MCF 10A (cell line): ENCODE measurements at regions not wholly inside any gene's neighbourhood (a gene's known extent, or its start where the extent isn't known, plus 50 kb on each side); places are given as distances from the start of the nearest gene placed in this dataset.

Experiments
- BruUV-seq: library from RNA; stranded (reverse); fragments of 400-500 nt; replicated peaks from 2 replicates; lab custom pipeline; 2021; lab: Mats Ljungman, UMichigan
- CTCF ChIA-PET: fragments of 300-600 bp; sonication (Branson Sonifier 250); formaldehyde crosslinking; extraction: SDS; loops from one replicate; lab custom pipeline; 2021; ENCODE audit warnings: antibody characterized with exemption, inconsistent platforms; lab: Yijun Ruan, JAX
- POLR2A ChIA-PET: fragments of 300-600, 350-650 bp; sonication (Branson Sonifier 250); formaldehyde crosslinking; extraction: SDS; loops from one replicate; lab custom pipeline; 2020; ENCODE audit warnings: antibody characterized with exemption, inconsistent platforms; lab: Yijun Ruan, JAX
- DNase-seq: peaks from one replicate; pipeline ENCODE4 v3.0.0-alpha.2; 2018; ENCODE audit not compliant: unreplicated experiment
- H3K27ac Mint-ChIP-seq: one replicate; pipeline ENCODE4 v1.8.0; 2022; ENCODE audit warnings: mild to moderate bottlenecking, low read depth, mixed read lengths; ENCODE audit not compliant: unreplicated experiment
- H3K27me3 Mint-ChIP-seq: one replicate; pipeline ENCODE4 v1.8.0; 2022; ENCODE audit warnings: mixed read lengths; ENCODE audit not compliant: insufficient read depth, unreplicated experiment
- H3K36me3 Mint-ChIP-seq: one replicate; pipeline ENCODE4 v1.8.0; 2022; ENCODE audit warnings: mild to moderate bottlenecking, moderate library complexity, mixed read lengths; ENCODE audit not compliant: insufficient read depth, unreplicated experiment
- H3K4me1 Mint-ChIP-seq: one replicate; pipeline ENCODE4 v1.8.0; 2022; ENCODE audit warnings: mixed read lengths; ENCODE audit not compliant: insufficient read depth, unreplicated experiment
- H3K4me3 Mint-ChIP-seq: one replicate; pipeline ENCODE4 v1.8.0; 2022; ENCODE audit warnings: mild to moderate bottlenecking, moderate library complexity, mixed read lengths; ENCODE audit not compliant: unreplicated experiment
- H3K9me3 Mint-ChIP-seq: one replicate; pipeline ENCODE4 v1.8.0; 2022; ENCODE audit warnings: mixed read lengths; ENCODE audit not compliant: unreplicated experiment
- intact Hi-C: fragments of 100-400 bp; cut with micrococcal nuclease; formaldehyde crosslinking; loops from 2 replicates; pipeline ENCODE4 v1.14.1; 2022
- TF ChIP-seq, protein P1 (sequence below): fragments of 200-600 bp; IDR thresholded peaks from one replicate; pipeline ENCODE4 v1.8.0; 2022; ENCODE audit warnings: antibody characterized with exemption, mild to moderate bottlenecking; ENCODE audit not compliant: unreplicated experiment

DNA sequence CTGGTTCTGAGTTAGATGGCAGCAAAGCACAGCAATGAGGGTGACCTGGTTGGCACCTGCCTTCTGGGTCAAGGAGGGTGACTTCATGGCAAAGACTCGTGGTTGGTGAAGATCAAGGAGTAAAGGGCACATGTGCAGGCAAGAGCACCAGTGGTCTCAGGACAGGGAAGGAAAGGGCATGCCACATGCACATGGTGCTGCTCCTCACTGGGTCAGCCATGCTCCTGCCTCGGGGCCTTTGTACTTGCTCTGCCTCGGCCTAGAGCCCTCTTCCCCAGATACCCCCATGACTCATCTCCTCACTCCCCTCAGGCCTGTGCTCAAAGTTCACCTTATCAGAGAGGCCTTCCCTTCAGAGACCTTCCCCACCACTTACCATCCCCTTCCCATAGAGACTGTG is 106.7 kb upstream of the KDM7A start:
- DNase-seq = no peak
- no TSS peak for BruUV-seq
- Mint-ChIP-seq H3K4me3 (no peak overlapping the region), H3K4me1 (no peaks in the 10 kb centered on the region), H3K27me3 (no peaks in the 10 kb centered on the region), H3K27ac (no peak overlapping the region), H3K36me3 (peaks cover 4% of the 10 kb centered on the region), H3K9me3 (no peaks in the 10 kb centered on the region)
- TF ChIP-seq, protein P1, sequence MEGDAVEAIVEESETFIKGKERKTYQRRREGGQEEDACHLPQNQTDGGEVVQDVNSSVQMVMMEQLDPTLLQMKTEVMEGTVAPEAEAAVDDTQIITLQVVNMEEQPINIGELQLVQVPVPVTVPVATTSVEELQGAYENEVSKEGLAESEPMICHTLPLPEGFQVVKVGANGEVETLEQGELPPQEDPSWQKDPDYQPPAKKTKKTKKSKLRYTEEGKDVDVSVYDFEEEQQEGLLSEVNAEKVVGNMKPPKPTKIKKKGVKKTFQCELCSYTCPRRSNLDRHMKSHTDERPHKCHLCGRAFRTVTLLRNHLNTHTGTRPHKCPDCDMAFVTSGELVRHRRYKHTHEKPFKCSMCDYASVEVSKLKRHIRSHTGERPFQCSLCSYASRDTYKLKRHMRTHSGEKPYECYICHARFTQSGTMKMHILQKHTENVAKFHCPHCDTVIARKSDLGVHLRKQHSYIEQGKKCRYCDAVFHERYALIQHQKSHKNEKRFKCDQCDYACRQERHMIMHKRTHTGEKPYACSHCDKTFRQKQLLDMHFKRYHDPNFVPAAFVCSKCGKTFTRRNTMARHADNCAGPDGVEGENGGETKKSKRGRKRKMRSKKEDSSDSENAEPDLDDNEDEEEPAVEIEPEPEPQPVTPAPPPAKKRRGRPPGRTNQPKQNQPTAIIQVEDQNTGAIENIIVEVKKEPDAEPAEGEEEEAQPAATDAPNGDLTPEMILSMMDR = no peak
- ChIA-PET POLR2A (no interaction called here), CTCF (interaction anchor here (0.7 kb wide), 1 partner anchor 139 kb away, joined by 3 read pairs; no protein-coding TSS in a partner anchor)
- intact Hi-C loops = no loop called here

DNA sequence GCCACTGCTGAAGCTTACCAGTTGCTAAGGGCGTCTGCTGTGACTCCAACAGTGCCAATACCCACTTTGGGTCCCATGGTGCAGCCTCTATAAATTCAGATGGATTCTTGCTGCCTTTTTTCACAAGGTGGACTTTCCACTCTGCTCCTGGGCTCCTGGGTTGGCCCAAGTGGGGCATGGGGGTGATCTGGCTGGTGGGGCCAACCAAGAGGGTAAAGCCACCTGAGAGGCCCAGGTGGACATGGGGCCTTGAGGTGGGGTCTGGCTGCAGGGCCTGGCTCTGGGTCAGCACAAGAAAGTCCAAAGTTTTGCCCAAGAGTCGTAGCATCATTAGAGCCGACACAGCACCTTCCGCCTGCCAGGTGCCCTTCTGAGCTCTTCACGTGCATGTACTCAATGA is 105.2 kb upstream of the KDM7A start:
- no peaks in the 10 kb centered on the region for H3K4me1 Mint-ChIP-seq
- intact Hi-C loops = no loop called here
- TF ChIP-seq, protein P1 = no peak
- ChIA-PET POLR2A (no interaction called here), CTCF (interaction anchor here (0.6 to 1.0 kb wide), 2 partner anchors 19 to 193 kb away, joined by 3 to 4 read pairs; no protein-coding TSS in a partner anchor)
- BruUV-seq = no TSS peak
- DNase-seq = no peak
- no peaks in the 10 kb centered on the region for H3K27me3 Mint-ChIP-seq
- peaks cover 4% of the 10 kb centered on the region for H3K36me3 Mint-ChIP-seq
- no peak overlapping the region for H3K4me3 Mint-ChIP-seq
- no peaks in the 10 kb centered on the region for H3K9me3 Mint-ChIP-seq
- no peak overlapping the region for H3K27ac Mint-ChIP-seq

DNA sequence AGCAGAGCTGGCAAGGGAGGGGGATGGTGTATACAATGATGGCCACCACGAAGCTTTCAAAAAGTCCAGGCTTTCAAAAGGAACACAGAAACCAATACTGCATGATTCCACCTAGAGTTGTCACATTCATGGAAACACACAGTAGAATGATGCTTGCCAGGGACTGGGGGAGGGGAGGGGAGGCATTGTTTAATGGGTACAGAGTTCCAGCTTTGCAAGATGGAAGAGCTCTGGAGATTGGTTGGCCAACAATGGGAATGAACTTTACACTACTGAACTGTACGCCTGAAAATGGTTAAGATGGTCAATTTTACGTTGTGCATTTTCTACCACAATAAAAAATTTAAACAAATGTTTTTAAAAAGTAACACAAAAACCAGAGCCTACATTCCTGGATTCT is 104.5 kb upstream of the KDM7A start:
- no TSS peak for BruUV-seq
- intact Hi-C loops = no loop called here
- ChIA-PET POLR2A (no interaction called here), CTCF (interaction anchor here (1.0 kb wide), 1 partner anchor 18 kb away, joined by 4 read pairs; no protein-coding TSS in a partner anchor)
- H3K36me3 Mint-ChIP-seq = peaks cover 4% of the 10 kb centered on the region
- H3K27ac Mint-ChIP-seq = no peak overlapping the region
- H3K9me3 Mint-ChIP-seq = no peaks in the 10 kb centered on the region
- no peak overlapping the region for H3K4me3 Mint-ChIP-seq
- DNase-seq = no peak
- H3K4me1 Mint-ChIP-seq = no peaks in the 10 kb centered on the region
- no peaks in the 10 kb centered on the region for H3K27me3 Mint-ChIP-seq
- TF ChIP-seq, protein P1 = no peak

DNA sequence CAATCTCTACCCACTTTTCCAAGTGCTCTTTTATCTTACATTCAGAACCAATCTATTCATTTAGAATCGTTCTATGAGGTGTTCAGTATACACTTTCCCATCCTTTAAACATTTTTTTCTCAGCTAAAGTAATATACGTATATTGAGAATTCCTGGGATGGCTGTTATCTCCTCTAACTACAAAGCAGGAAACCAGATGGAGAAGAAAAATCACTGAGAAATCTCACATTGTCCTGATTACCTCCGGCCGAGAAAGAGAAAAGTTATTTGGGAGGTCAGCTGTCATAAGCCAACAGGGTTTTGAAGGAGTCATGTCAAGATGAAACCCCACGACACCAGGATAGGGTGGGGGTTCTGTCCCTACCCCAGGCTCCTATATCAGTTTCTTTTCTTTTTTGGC is 99.2 kb upstream of the KDM7A start:
- Mint-ChIP-seq H3K9me3 (no peaks in the 10 kb centered on the region), H3K27me3 (no peaks in the 10 kb centered on the region), H3K4me1 (no peaks in the 10 kb centered on the region), H3K27ac (no peak overlapping the region), H3K36me3 (no peaks in the 10 kb centered on the region), H3K4me3 (no peak overlapping the region)
- ChIA-PET CTCF (no interaction called here), POLR2A (no interaction called here)
- intact Hi-C loops = no loop called here
- BruUV-seq = no TSS peak
- no peak for DNase-seq
- TF ChIP-seq, protein P1 = no peak
